Kidney epithelial cell (primary cell): ENCODE measurements at regions not wholly inside any gene's neighbourhood (a gene's known extent, or its start where the extent isn't known, plus 50 kb on each side); places are given as distances from the start of the nearest gene placed in this dataset.

Source experiments
- DNase-seq: peaks from one replicate; pipeline ENCODE4 v3.0.0-alpha.2; 2010; ENCODE audit warnings: low read depth
- H3K27me3 ChIP-seq: 2 replicates; pipeline ENCODE4 v1.6.0; 2011; ENCODE audit warnings: low read length; ENCODE audit not compliant: control insufficient read depth, insufficient read depth
- H3K36me3 ChIP-seq: 2 replicates; pipeline ENCODE4 v1.5.1; 2011; ENCODE audit warnings: low read length; ENCODE audit not compliant: control insufficient read depth, insufficient read depth
- H3K4me3 ChIP-seq: 2 replicates; pipeline ENCODE4 v1.5.1; 2011; ENCODE audit warnings: low read depth, mild to moderate bottlenecking, control low read depth, low read length
- CTCF ChIP-seq: IDR thresholded peaks from 2 replicates; pipeline ENCODE4 v1.5.1; 2011; ENCODE audit warnings: mild to moderate bottlenecking, moderate library complexity, low read length, control low read depth, inconsistent platforms; ENCODE audit not compliant: insufficient read depth, poor library complexity, severe bottlenecking

- DNase-seq: no peak
- Histone ChIP-seq H3K4me3 (no peak overlapping the region), H3K27me3 (no peaks in the 10 kb centered on the region), H3K36me3 (no peaks in the 10 kb centered on the region)
- no peak for TF ChIP-seq CTCF
Observed at GRCh38 chr5:98460536-98460935, 312.9 kb upstream of the RGMB start.

GRCh38 chr5:98461485-98461884 lies 312.0 kb upstream of the RGMB start:
- no peaks in the 10 kb centered on the region for H3K27me3 ChIP-seq
- no peak for DNase-seq
- H3K36me3 ChIP-seq: no peaks in the 10 kb centered on the region
- no peak for TF ChIP-seq CTCF
- H3K4me3 ChIP-seq: no peak overlapping the region

- Histone ChIP-seq H3K4me3 (no peak overlapping the region), H3K27me3 (no peaks in the 10 kb centered on the region), H3K36me3 (no peaks in the 10 kb centered on the region)
- DNase-seq: no peak
- no peak for TF ChIP-seq CTCF
Observed at GRCh38 chr5:98463222-98463621, 310.2 kb upstream of the RGMB start.

GRCh38 chr5:98463676-98464075 lies 309.8 kb upstream of the RGMB start:
- TF ChIP-seq CTCF: no peak
- H3K36me3 ChIP-seq: no peaks in the 10 kb centered on the region
- no peak for DNase-seq
- H3K27me3 ChIP-seq: no peaks in the 10 kb centered on the region
- no peak overlapping the region for H3K4me3 ChIP-seq

- no peak for DNase-seq
- H3K27me3 ChIP-seq: no peaks in the 10 kb centered on the region
- TF ChIP-seq CTCF: no peak
- no peaks in the 10 kb centered on the region for H3K36me3 ChIP-seq
- H3K4me3 ChIP-seq: no peak overlapping the region
Observed at GRCh38 chr5:98464737-98465330, 308.6 kb upstream of the RGMB start.

GRCh38 chr5:98468188-98468869 lies 305.1 kb upstream of the RGMB start:
- no peaks in the 10 kb centered on the region for H3K27me3 ChIP-seq
- H3K4me3 ChIP-seq: no peak overlapping the region
- TF ChIP-seq CTCF: no peak
- no peaks in the 10 kb centered on the region for H3K36me3 ChIP-seq
- peak; percentile 25 for DNase-seq
